Activated T-cell treated with anti-CD3 and anti-CD28 coated beads, Interleukin-2, amount 50 U/mL, for 24 hours (primary cell): ENCODE measurements at regions not wholly inside any gene's neighbourhood (a gene's known extent, or its start where the extent isn't known, plus 50 kb on each side); places are given as distances from the start of the nearest gene placed in this dataset.
"Not testable (repeated sequence)": the region's sequence is repeated elsewhere in the genome, so short reads cannot be mapped to it uniquely, and the experiment has no call there.

Experiments
- DNase-seq: peaks from one replicate; pipeline ENCODE4 v3.0.0-alpha.2; 2020
- H3K27ac Mint-ChIP-seq: 2 replicates; pipeline ENCODE4 v1.8.0; 2020; ENCODE audit warnings: mild to moderate bottlenecking, mixed read lengths
- H3K27me3 Mint-ChIP-seq: 2 replicates; pipeline ENCODE4 v1.8.0; 2020; ENCODE audit warnings: mixed read lengths
- H3K36me3 Mint-ChIP-seq: 2 replicates; pipeline ENCODE4 v1.8.0; 2020; ENCODE audit warnings: low read depth, mixed read lengths
- H3K4me1 Mint-ChIP-seq: 2 replicates; pipeline ENCODE4 v1.8.0; 2020; ENCODE audit warnings: low read depth, mixed read lengths
- H3K4me3 Mint-ChIP-seq: 2 replicates; pipeline ENCODE4 v1.8.0; 2020; ENCODE audit warnings: mild to moderate bottlenecking, moderate library complexity, mixed read lengths
- H3K9me3 Mint-ChIP-seq: 2 replicates; pipeline ENCODE4 v1.8.0; 2020; ENCODE audit warnings: mixed read lengths

GRCh38 chr3:25844891-25845290, 55.0 kb downstream of the OXSM start:
- Mint-ChIP-seq H3K4me1 (peaks cover 6% of the 10 kb centered on the region), H3K36me3 (no peaks in the 10 kb centered on the region), H3K27me3 (no peaks in the 10 kb centered on the region), H3K4me3 (no peak overlapping the region), H3K9me3 (no peaks in the 10 kb centered on the region), H3K27ac (no peak overlapping the region)
- no peak for DNase-seq

- Mint-ChIP-seq H3K9me3 (no peaks in the 10 kb centered on the region), H3K4me1 (peaks cover 9% of the 10 kb centered on the region), H3K4me3 (no peak overlapping the region), H3K27me3 (no peaks in the 10 kb centered on the region), H3K36me3 (no peaks in the 10 kb centered on the region), H3K27ac (no peak overlapping the region)
- DNase-seq: no peak
Measured at GRCh38 chr3:25846282-25846681, 56.4 kb downstream of the OXSM start.

GRCh38 chr3:25849091-25849490, 59.2 kb downstream of the OXSM start:
- peaks cover 9% of the 10 kb centered on the region for H3K4me1 Mint-ChIP-seq
- no peaks in the 10 kb centered on the region for H3K27me3 Mint-ChIP-seq
- no peak for DNase-seq
- no peak overlapping the region for H3K27ac Mint-ChIP-seq
- H3K36me3 Mint-ChIP-seq: no peaks in the 10 kb centered on the region
- no peaks in the 10 kb centered on the region for H3K9me3 Mint-ChIP-seq
- no peak overlapping the region for H3K4me3 Mint-ChIP-seq

- Mint-ChIP-seq H3K4me3 (no peak overlapping the region), H3K27me3 (no peaks in the 10 kb centered on the region), H3K9me3 (no peaks in the 10 kb centered on the region), H3K4me1 (peaks cover 9% of the 10 kb centered on the region), H3K27ac (peak overlapping the region; percentile 48), H3K36me3 (no peaks in the 10 kb centered on the region)
- no peak for DNase-seq
Measured at GRCh38 chr3:25849641-25850385, 59.9 kb downstream of the OXSM start.

GRCh38 chr3:25851693-25852259, 61.9 kb downstream of the OXSM start:
- peaks cover 10% of the 10 kb centered on the region for H3K4me1 Mint-ChIP-seq
- not testable (repeated sequence) for DNase-seq, H3K4me3 Mint-ChIP-seq, H3K27me3 Mint-ChIP-seq, H3K27ac Mint-ChIP-seq, H3K9me3 Mint-ChIP-seq, H3K36me3 Mint-ChIP-seq

- Mint-ChIP-seq H3K9me3 (no peaks in the 10 kb centered on the region), H3K4me3 (no peak overlapping the region)
- no peak for DNase-seq
Measured at GRCh38 chr3:25854214-25854613, 64.3 kb downstream of the OXSM start.

GRCh38 chr3:25854635-25855034, 64.7 kb downstream of the OXSM start:
- Mint-ChIP-seq H3K9me3 (no peaks in the 10 kb centered on the region), H3K4me3 (no peak overlapping the region), H3K27ac (no peak overlapping the region), H3K36me3 (no peaks in the 10 kb centered on the region), H3K27me3 (no peaks in the 10 kb centered on the region), H3K4me1 (peaks cover 8% of the 10 kb centered on the region)
- no peak for DNase-seq

More at GRCh38 chr3:25854214-25854613, 64.3 kb downstream of the OXSM start:
- no peaks in the 10 kb centered on the region for H3K27me3 Mint-ChIP-seq
- H3K4me1 Mint-ChIP-seq: peaks cover 11% of the 10 kb centered on the region
- no peaks in the 10 kb centered on the region for H3K36me3 Mint-ChIP-seq
- H3K27ac Mint-ChIP-seq: no peak overlapping the region

GRCh38 chr3:25855266-25855784, 65.4 kb downstream of the OXSM start:
- Mint-ChIP-seq H3K27me3 (no peaks in the 10 kb centered on the region), H3K36me3 (no peaks in the 10 kb centered on the region), H3K9me3 (no peaks in the 10 kb centered on the region), H3K4me3 (no peak overlapping the region), H3K4me1 (peaks cover 3% of the 10 kb centered on the region), H3K27ac (no peak overlapping the region)
- DNase-seq: no peak

- no peak for DNase-seq
- Mint-ChIP-seq H3K27me3 (no peaks in the 10 kb centered on the region), H3K9me3 (peaks cover 2% of the 10 kb centered on the region), H3K4me1 (peaks cover 2% of the 10 kb centered on the region), H3K4me3 (no peak overlapping the region), H3K27ac (no peak overlapping the region), H3K36me3 (no peaks in the 10 kb centered on the region)
Measured at GRCh38 chr3:25856902-25857518, 67.1 kb downstream of the OXSM start.

- no peak overlapping the region for H3K4me3 Mint-ChIP-seq
Measured at GRCh38 chr3:25861566-25861965, 71.7 kb downstream of the OXSM start.

GRCh38 chr3:25863011-25863415, 73.1 kb downstream of the OXSM start:
- Mint-ChIP-seq H3K27me3 (no peaks in the 10 kb centered on the region), H3K27ac (no peak overlapping the region), H3K36me3 (no peaks in the 10 kb centered on the region), H3K4me3 (no peak overlapping the region), H3K4me1 (peaks cover 4% of the 10 kb centered on the region), H3K9me3 (peaks cover 2% of the 10 kb centered on the region)
- DNase-seq: no peak

More at GRCh38 chr3:25861566-25861965, 71.7 kb downstream of the OXSM start:
- no peaks in the 10 kb centered on the region for H3K27me3 Mint-ChIP-seq
- H3K9me3 Mint-ChIP-seq: peaks cover 2% of the 10 kb centered on the region
- peaks cover 4% of the 10 kb centered on the region for H3K4me1 Mint-ChIP-seq
- no peaks in the 10 kb centered on the region for H3K36me3 Mint-ChIP-seq
- DNase-seq: no peak
- H3K27ac Mint-ChIP-seq: no peak overlapping the region

GRCh38 chr3:25863416-25863959, 73.6 kb downstream of the OXSM start:
- DNase-seq: no peak
- Mint-ChIP-seq H3K36me3 (no peaks in the 10 kb centered on the region), H3K9me3 (peaks cover 2% of the 10 kb centered on the region), H3K27ac (no peak overlapping the region), H3K27me3 (no peaks in the 10 kb centered on the region), H3K4me1 (peaks cover 4% of the 10 kb centered on the region), H3K4me3 (no peak overlapping the region)

- Mint-ChIP-seq H3K9me3 (peaks cover 3% of the 10 kb centered on the region), H3K27me3 (peaks cover 6% of the 10 kb centered on the region), H3K4me1 (peaks cover 16% of the 10 kb centered on the region), H3K27ac (peak overlapping the region; percentile 44), H3K36me3 (no peaks in the 10 kb centered on the region), H3K4me3 (no peak overlapping the region)
- DNase-seq: no peak
Measured at GRCh38 chr3:25870452-25870851, 80.6 kb downstream of the OXSM start.

GRCh38 chr3:25872200-25872877, 82.4 kb downstream of the OXSM start:
- no peak for DNase-seq
- Mint-ChIP-seq H3K27ac (no peak overlapping the region), H3K9me3 (peaks cover 3% of the 10 kb centered on the region), H3K4me1 (peaks cover 12% of the 10 kb centered on the region), H3K36me3 (no peaks in the 10 kb centered on the region), H3K4me3 (no peak overlapping the region), H3K27me3 (peaks cover 6% of the 10 kb centered on the region)
